ENCODE measurements at regions not wholly inside any gene's neighbourhood (a gene's known extent, or its start where the extent isn't known, plus 50 kb on each side); places are given as distances from the start of the nearest gene placed in this dataset.

GRCh38 chr16:35570946-35571345, 2111.5 kb downstream of the TP53TG3F start:
- ATAC-seq = no peak

DNA sequence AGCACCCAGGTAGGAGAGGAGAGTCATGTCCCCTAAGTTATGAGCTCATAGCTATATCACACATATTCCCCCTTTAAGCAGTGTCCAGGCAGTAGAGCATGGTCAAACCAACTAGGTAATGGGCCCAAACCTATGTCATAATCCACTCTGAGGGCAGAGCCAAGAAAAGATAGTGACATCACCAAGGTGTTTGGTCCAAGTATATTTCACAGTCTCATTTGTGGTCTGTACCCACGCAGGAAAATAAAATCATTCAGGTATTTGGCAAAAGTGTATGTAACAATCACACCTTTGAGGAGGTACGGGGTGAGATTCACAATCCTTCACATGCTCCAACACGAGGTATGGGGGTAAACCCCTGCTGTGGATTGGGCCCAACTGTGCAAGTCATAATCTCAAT, 2112.8 kb downstream of the TP53TG3F start:
- H3K4me1 ChIP-seq (ENCODE audit: insufficient read depth, low read length) = no peaks in the 10 kb centered on the region
- no peaks in the 10 kb centered on the region for H4K20me1 ChIP-seq (ENCODE audit: low read length)
- no peak overlapping the region for H3K9ac ChIP-seq (ENCODE audit: low read length)
- H3K9me2 ChIP-seq (replicated peaks; ENCODE audit: low read length) = no peaks in the 10 kb centered on the region
- no peak overlapping the region for H3K27ac ChIP-seq (ENCODE audit: low read length)
- no peak for ATAC-seq
- no peaks in the 10 kb centered on the region for H3F3A ChIP-seq (ENCODE audit: low read length, unreplicated experiment)
- ChIA-PET POLR2A (ENCODE audit: unreplicated experiment) (no interaction called here), CTCF (no interaction called here)
- peaks cover 4% of the 10 kb centered on the region; the same call in 1 of the 2 replicates for H3K9me3 ChIP-seq (ENCODE audit: low read length)
- BruUV-seq (replicated peaks) = no TSS peak
- H3K4me3 ChIP-seq (ENCODE audit: low read length) = no peak overlapping the region
- no peaks in the 10 kb centered on the region for H3K27me3 ChIP-seq (ENCODE audit: low read length)
- no peak overlapping the region for H2AFZ ChIP-seq (ENCODE audit: low read length)
- TF ChIP-seq CTCF (conservative IDR thresholded peaks at IDR 0.05; ENCODE audit: low read depth, low read length) = no peak
- TF ChIP-seq EZH2phosphoT487 (IDR thresholded peaks at IDR 0.05; ENCODE audit: borderline replicate concordance, low read length) = no peak
- no peak for TF ChIP-seq EZH2 (IDR thresholded peaks at IDR 0.05; ENCODE audit: low read length, unreplicated experiment)
- no peaks in the 10 kb centered on the region for H3K36me3 ChIP-seq (ENCODE audit: low read depth, low read length)
- no peaks in the 10 kb centered on the region for H3K79me2 ChIP-seq (ENCODE audit: low read length)
- H3K4me2 ChIP-seq (ENCODE audit: low read length) = no peak overlapping the region
- no peak for DNase-seq
- intact Hi-C loops (cut with micrococcal nuclease) = no loop called here

More at GRCh38 chr16:35570946-35571345, 2111.5 kb downstream of the TP53TG3F start:
- H3F3A ChIP-seq (ENCODE audit: low read length, unreplicated experiment) = no peaks in the 10 kb centered on the region
- H3K4me1 ChIP-seq (ENCODE audit: insufficient read depth, low read length) = no peaks in the 10 kb centered on the region
- no peaks in the 10 kb centered on the region for H3K27me3 ChIP-seq (ENCODE audit: low read length)
- POLR2A ChIA-PET (ENCODE audit: unreplicated experiment) = no interaction called here
- peaks cover 4% of the 10 kb centered on the region; the same call in 1 of the 2 replicates for H3K9me3 ChIP-seq (ENCODE audit: low read length)
- H3K36me3 ChIP-seq (ENCODE audit: low read depth, low read length) = no peaks in the 10 kb centered on the region
- intact Hi-C loops (cut with micrococcal nuclease) = no loop called here
- no peak overlapping the region for H3K4me2 ChIP-seq (ENCODE audit: low read length)
- no peak overlapping the region for H3K4me3 ChIP-seq (ENCODE audit: low read length)
- H4K20me1 ChIP-seq (ENCODE audit: low read length) = no peaks in the 10 kb centered on the region
- no peak overlapping the region for H3K27ac ChIP-seq (ENCODE audit: low read length)
- no peaks in the 10 kb centered on the region for H3K9me2 ChIP-seq (replicated peaks; ENCODE audit: low read length)
- BruUV-seq (replicated peaks) = no TSS peak
- H3K79me2 ChIP-seq (ENCODE audit: low read length) = no peaks in the 10 kb centered on the region
- no peak for DNase-seq
- H2AFZ ChIP-seq (ENCODE audit: low read length) = no peak overlapping the region
- CTCF ChIA-PET = no interaction called here
- no peak for TF ChIP-seq EZH2phosphoT487 (IDR thresholded peaks at IDR 0.05; ENCODE audit: borderline replicate concordance, low read length)
- no peak for TF ChIP-seq EZH2 (IDR thresholded peaks at IDR 0.05; ENCODE audit: low read length, unreplicated experiment)
- TF ChIP-seq CTCF (conservative IDR thresholded peaks at IDR 0.05; ENCODE audit: low read depth, low read length) = no peak
- H3K9ac ChIP-seq (ENCODE audit: low read length) = no peak overlapping the region

- intact Hi-C loops (cut with micrococcal nuclease) = no loop called here
- CTCF ChIA-PET = no interaction called here
- H3K9me3 ChIP-seq (ENCODE audit: low read length) = peaks cover 4% of the 10 kb centered on the region; the same call in 1 of the 2 replicates
Measured at GRCh38 chr16:35573407-35573806, 2114.0 kb downstream of the TP53TG3F start.

More at GRCh38 chr16:35573407-35573806, 2114.0 kb downstream of the TP53TG3F start:
- H3F3A ChIP-seq (ENCODE audit: low read length, unreplicated experiment) = no peaks in the 10 kb centered on the region
- no peaks in the 10 kb centered on the region for H4K20me1 ChIP-seq (ENCODE audit: low read length)
- no peaks in the 10 kb centered on the region for H3K4me1 ChIP-seq (ENCODE audit: insufficient read depth, low read length)
- no peak for DNase-seq
- ATAC-seq = no peak
- no TSS peak for BruUV-seq (replicated peaks)
- no peak overlapping the region for H2AFZ ChIP-seq (ENCODE audit: low read length)
- POLR2A ChIA-PET (ENCODE audit: unreplicated experiment) = no interaction called here
- H3K4me2 ChIP-seq (ENCODE audit: low read length) = no peak overlapping the region
- no peak overlapping the region for H3K4me3 ChIP-seq (ENCODE audit: low read length)
- H3K36me3 ChIP-seq (ENCODE audit: low read depth, low read length) = no peaks in the 10 kb centered on the region
- H3K79me2 ChIP-seq (ENCODE audit: low read length) = no peaks in the 10 kb centered on the region
- TF ChIP-seq CTCF (conservative IDR thresholded peaks at IDR 0.05; ENCODE audit: low read depth, low read length) = no peak
- TF ChIP-seq EZH2phosphoT487 (IDR thresholded peaks at IDR 0.05; ENCODE audit: borderline replicate concordance, low read length) = no peak
- no peak for TF ChIP-seq EZH2 (IDR thresholded peaks at IDR 0.05; ENCODE audit: low read length, unreplicated experiment)
- H3K27ac ChIP-seq (ENCODE audit: low read length) = no peak overlapping the region
- no peak overlapping the region for H3K9ac ChIP-seq (ENCODE audit: low read length)
- no peaks in the 10 kb centered on the region for H3K27me3 ChIP-seq (ENCODE audit: low read length)
- H3K9me2 ChIP-seq (replicated peaks; ENCODE audit: low read length) = no peaks in the 10 kb centered on the region

All from PC-3 (cell line).